Breast epithelium (tissue), 3 donors: ENCODE measurements at regions not wholly inside any gene's neighbourhood (a gene's known extent, or its start where the extent isn't known, plus 50 kb on each side); places are given as distances from the start of the nearest gene placed in this dataset.

Experiments
- CTCF ChIP-seq, 3 donors: fragments of 450-650 bp; IDR thresholded peaks; one replicate each; pipeline ENCODE4 v1.5.1; 2016 to 2017; ENCODE audit warnings: antibody characterized with exemption in 3 of 3, mild to moderate bottlenecking in 3 of 3, moderate library complexity in 3 of 3
- POLR2A ChIP-seq: fragments of 450-650 bp; IDR thresholded peaks from one replicate; pipeline ENCODE4 v1.6.1; 2016; ENCODE audit warnings: antibody characterized with exemption, mild to moderate bottlenecking, moderate library complexity

DNA sequence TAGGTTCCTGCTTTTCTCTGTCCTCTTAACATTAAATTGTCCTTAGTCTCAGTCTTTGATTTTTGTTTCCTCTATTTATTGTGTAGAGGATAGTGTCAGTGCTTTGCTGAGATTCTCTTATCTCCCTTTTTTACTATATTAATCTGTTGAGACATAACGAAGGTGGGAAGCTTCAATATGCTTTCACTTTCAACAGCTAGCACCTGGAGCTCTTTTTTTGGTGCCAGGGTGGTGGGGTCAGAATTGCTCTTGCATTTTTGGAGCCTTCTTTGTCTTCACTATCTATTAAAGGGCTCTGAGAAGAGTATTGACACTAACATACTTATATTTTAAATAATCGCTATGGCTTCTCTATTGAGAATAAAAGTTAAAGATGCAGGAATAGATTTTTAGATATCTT is 97.1 kb upstream of the EPHA7 start:
- TF ChIP-seq CTCF (IDR thresholded peaks at IDR 0.05) (no peak), POLR2A (no peak)
